ENCODE measurements at regions not wholly inside any gene's neighbourhood (a gene's known extent, or its start where the extent isn't known, plus 50 kb on each side); places are given as distances from the start of the nearest gene placed in this dataset.

DNA sequence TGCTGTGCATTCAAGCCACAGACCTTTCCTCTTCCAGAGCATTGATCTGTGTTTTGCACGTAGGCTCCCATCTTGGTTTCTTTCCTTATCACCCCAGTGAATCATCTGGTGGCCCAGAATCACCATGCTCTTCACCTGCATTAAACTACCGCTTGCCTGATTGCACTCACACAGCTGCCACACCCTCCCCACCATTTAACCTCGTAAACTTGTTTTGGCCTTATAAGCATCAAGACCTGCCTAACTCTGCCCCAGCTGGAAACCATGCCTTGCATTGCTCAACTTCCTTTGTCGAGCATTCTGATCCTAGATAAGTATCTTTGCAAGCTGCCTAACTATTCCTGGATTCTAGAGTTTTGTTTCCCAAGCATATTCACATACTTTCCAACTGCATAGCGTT lies 369.6 kb upstream of the SEMA6A start:
- H3K36me3 ChIP-seq (replicated peaks; ENCODE audit: insufficient read depth, low read length) = no peaks in the 10 kb centered on the region
- no peaks in the 10 kb centered on the region for H3K9me3 ChIP-seq (replicated peaks; ENCODE audit: insufficient read depth, low read length)
- H4K20me1 ChIP-seq (ENCODE audit: insufficient read depth, low read length) = no peaks in the 10 kb centered on the region
- H3K9me2 ChIP-seq (replicated peaks; ENCODE audit: insufficient read depth, low read length) = no peaks in the 10 kb centered on the region
- no peak overlapping the region for H2AFZ ChIP-seq (ENCODE audit: low read length)
- no peak overlapping the region for H3K9ac ChIP-seq (ENCODE audit: low read length)
- H3K27ac ChIP-seq (ENCODE audit: low read length) = no peak overlapping the region
- no peaks in the 10 kb centered on the region for H3K27me3 ChIP-seq (replicated peaks; ENCODE audit: insufficient read depth, low read length)
- H3F3A ChIP-seq (ENCODE audit: insufficient read depth, low read length) = no peaks in the 10 kb centered on the region
- H3K79me2 ChIP-seq (ENCODE audit: low read length) = no peaks in the 10 kb centered on the region
- no peak overlapping the region for H3K4me2 ChIP-seq (ENCODE audit: low read depth, low read length)
- DNase-seq = no peak
- H3K4me1 ChIP-seq (ENCODE audit: low read length) = no peaks in the 10 kb centered on the region
- H3K4me3 ChIP-seq (ENCODE audit: low read length) = no peak overlapping the region
- TF ChIP-seq EZH2 (optimal IDR thresholded peaks at IDR 0.05; ENCODE audit: low read depth, low read length) (no peak), EZH2phosphoT487 (IDR thresholded peaks at IDR 0.05; ENCODE audit: low read length) (no peak)

DNA sequence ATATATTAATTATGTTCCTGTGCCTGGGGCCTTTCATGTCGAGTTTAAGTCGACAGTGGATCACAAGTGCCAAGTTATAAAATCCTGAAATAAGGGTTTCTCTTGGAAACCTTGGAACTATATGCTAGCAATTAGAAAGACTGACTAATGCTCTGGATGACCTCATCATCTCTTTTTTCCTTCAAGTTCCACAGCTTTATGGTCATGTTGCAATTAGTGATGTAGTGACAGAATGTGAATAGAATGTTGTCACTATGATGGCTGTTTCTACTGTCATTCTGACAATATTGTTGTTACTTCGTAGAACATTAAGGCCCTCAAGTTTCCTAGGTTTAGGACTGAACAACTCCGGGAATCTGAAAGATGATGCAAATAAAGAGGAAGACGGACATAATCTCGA lies 368.0 kb upstream of the SEMA6A start:
- H3K4me3 ChIP-seq (ENCODE audit: low read length) = no peak overlapping the region
- no peaks in the 10 kb centered on the region for H3K9me2 ChIP-seq (replicated peaks; ENCODE audit: insufficient read depth, low read length)
- H3K27ac ChIP-seq (ENCODE audit: low read length) = no peak overlapping the region
- no peaks in the 10 kb centered on the region for H3K79me2 ChIP-seq (ENCODE audit: low read length)
- TF ChIP-seq, protein P1, sequence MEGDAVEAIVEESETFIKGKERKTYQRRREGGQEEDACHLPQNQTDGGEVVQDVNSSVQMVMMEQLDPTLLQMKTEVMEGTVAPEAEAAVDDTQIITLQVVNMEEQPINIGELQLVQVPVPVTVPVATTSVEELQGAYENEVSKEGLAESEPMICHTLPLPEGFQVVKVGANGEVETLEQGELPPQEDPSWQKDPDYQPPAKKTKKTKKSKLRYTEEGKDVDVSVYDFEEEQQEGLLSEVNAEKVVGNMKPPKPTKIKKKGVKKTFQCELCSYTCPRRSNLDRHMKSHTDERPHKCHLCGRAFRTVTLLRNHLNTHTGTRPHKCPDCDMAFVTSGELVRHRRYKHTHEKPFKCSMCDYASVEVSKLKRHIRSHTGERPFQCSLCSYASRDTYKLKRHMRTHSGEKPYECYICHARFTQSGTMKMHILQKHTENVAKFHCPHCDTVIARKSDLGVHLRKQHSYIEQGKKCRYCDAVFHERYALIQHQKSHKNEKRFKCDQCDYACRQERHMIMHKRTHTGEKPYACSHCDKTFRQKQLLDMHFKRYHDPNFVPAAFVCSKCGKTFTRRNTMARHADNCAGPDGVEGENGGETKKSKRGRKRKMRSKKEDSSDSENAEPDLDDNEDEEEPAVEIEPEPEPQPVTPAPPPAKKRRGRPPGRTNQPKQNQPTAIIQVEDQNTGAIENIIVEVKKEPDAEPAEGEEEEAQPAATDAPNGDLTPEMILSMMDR (IDR thresholded peaks at IDR 0.05; ENCODE audit: low read length) = no peak
- TF ChIP-seq EZH2phosphoT487 (IDR thresholded peaks at IDR 0.05; ENCODE audit: low read length) (no peak), EZH2 (optimal IDR thresholded peaks at IDR 0.05; ENCODE audit: low read depth, low read length) (no peak)
- H3K9ac ChIP-seq (ENCODE audit: low read length) = no peak overlapping the region
- no peaks in the 10 kb centered on the region for H3K27me3 ChIP-seq (replicated peaks; ENCODE audit: insufficient read depth, low read length)
- no peaks in the 10 kb centered on the region for H3K36me3 ChIP-seq (replicated peaks; ENCODE audit: insufficient read depth, low read length)
- no peak for DNase-seq
- H2AFZ ChIP-seq (ENCODE audit: low read length) = no peak overlapping the region
- H3K4me1 ChIP-seq (ENCODE audit: low read length) = no peaks in the 10 kb centered on the region
- no peak overlapping the region for H3K4me2 ChIP-seq (ENCODE audit: low read depth, low read length)
- H3K9me3 ChIP-seq (replicated peaks; ENCODE audit: insufficient read depth, low read length) = no peaks in the 10 kb centered on the region
- H4K20me1 ChIP-seq (ENCODE audit: insufficient read depth, low read length) = no peaks in the 10 kb centered on the region
- no peaks in the 10 kb centered on the region for H3F3A ChIP-seq (ENCODE audit: insufficient read depth, low read length)

DNA sequence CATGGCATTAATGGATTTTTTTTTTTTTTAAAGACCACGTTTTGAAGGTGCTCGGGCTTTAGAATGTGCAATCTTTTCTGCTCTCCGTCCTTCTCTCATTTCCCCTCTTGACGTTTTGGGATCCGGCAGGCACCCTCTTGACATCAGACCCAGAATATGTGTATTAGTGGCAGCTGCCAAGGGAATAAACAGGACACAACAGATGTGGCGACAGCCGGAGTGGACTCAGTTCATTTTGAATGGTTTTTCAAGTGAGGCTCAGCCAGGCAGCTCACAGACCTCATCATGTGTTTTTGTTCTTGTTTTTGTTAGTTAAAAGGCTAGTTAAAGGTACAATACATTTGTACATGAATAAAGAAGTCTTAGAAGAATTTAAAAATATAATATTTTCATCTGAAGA lies 365.0 kb upstream of the SEMA6A start:
- Histone ChIP-seq H3K4me1 (ENCODE audit: low read length) (no peaks in the 10 kb centered on the region), H3K36me3 (replicated peaks; ENCODE audit: insufficient read depth, low read length) (no peaks in the 10 kb centered on the region), H3K9me3 (replicated peaks; ENCODE audit: insufficient read depth, low read length) (no peaks in the 10 kb centered on the region), H3K4me3 (ENCODE audit: low read length) (no peak overlapping the region), H4K20me1 (ENCODE audit: insufficient read depth, low read length) (no peaks in the 10 kb centered on the region), H3K9me2 (replicated peaks; ENCODE audit: insufficient read depth, low read length) (no peaks in the 10 kb centered on the region), H2AFZ (ENCODE audit: low read length) (no peak overlapping the region), H3K27me3 (replicated peaks; ENCODE audit: insufficient read depth, low read length) (no peaks in the 10 kb centered on the region), H3K27ac (ENCODE audit: low read length) (no peak overlapping the region), H3K9ac (ENCODE audit: low read length) (no peak overlapping the region), H3F3A (ENCODE audit: insufficient read depth, low read length) (no peaks in the 10 kb centered on the region), H3K4me2 (ENCODE audit: low read depth, low read length) (no peak overlapping the region), H3K79me2 (ENCODE audit: low read length) (no peaks in the 10 kb centered on the region)
- DNase-seq = no peak
- TF ChIP-seq EZH2 (optimal IDR thresholded peaks at IDR 0.05; ENCODE audit: low read depth, low read length) (no peak), EZH2phosphoT487 (IDR thresholded peaks at IDR 0.05; ENCODE audit: low read length) (no peak)
- TF ChIP-seq, protein P1 (IDR thresholded peaks at IDR 0.05; ENCODE audit: low read length) = no peak

DNA sequence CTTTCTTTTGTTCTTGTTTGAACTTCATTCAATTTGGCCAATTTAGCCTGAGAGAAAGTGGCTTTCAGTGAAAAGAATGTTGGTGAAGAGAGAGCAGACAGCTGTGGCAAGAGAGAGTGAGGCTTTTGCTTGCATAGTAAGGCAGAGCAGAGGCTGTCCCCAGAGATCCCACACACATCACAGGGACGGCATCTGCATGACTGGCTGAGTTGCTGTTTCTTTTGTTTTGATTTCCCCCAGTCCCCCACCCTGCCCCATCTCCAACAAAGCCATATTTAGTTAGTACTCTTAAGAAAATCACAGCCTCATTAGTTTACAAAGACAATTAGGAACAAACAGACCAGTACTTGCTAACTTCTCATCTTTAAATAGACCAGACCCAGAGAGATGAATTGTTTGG lies 363.9 kb upstream of the SEMA6A start:
- no peak for DNase-seq
- Histone ChIP-seq H3K27me3 (replicated peaks; ENCODE audit: insufficient read depth, low read length) (no peaks in the 10 kb centered on the region), H3K36me3 (replicated peaks; ENCODE audit: insufficient read depth, low read length) (no peaks in the 10 kb centered on the region), H3K9ac (ENCODE audit: low read length) (no peak overlapping the region), H3K79me2 (ENCODE audit: low read length) (no peaks in the 10 kb centered on the region), H3K4me1 (ENCODE audit: low read length) (no peaks in the 10 kb centered on the region), H4K20me1 (ENCODE audit: insufficient read depth, low read length) (no peaks in the 10 kb centered on the region), H2AFZ (ENCODE audit: low read length) (no peak overlapping the region), H3K4me2 (ENCODE audit: low read depth, low read length) (no peak overlapping the region), H3F3A (ENCODE audit: insufficient read depth, low read length) (no peaks in the 10 kb centered on the region), H3K9me3 (replicated peaks; ENCODE audit: insufficient read depth, low read length) (no peaks in the 10 kb centered on the region), H3K27ac (ENCODE audit: low read length) (no peak overlapping the region), H3K9me2 (replicated peaks; ENCODE audit: insufficient read depth, low read length) (no peaks in the 10 kb centered on the region), H3K4me3 (ENCODE audit: low read length) (no peak overlapping the region)
- TF ChIP-seq, protein P1 (IDR thresholded peaks at IDR 0.05; ENCODE audit: low read length) = no peak
- TF ChIP-seq EZH2 (optimal IDR thresholded peaks at IDR 0.05; ENCODE audit: low read depth, low read length) (no peak), EZH2phosphoT487 (IDR thresholded peaks at IDR 0.05; ENCODE audit: low read length) (no peak)
